ENCODE measurements at regions not wholly inside any gene's neighbourhood (a gene's known extent, or its start where the extent isn't known, plus 50 kb on each side); places are given as distances from the start of the nearest gene placed in this dataset.

DNA sequence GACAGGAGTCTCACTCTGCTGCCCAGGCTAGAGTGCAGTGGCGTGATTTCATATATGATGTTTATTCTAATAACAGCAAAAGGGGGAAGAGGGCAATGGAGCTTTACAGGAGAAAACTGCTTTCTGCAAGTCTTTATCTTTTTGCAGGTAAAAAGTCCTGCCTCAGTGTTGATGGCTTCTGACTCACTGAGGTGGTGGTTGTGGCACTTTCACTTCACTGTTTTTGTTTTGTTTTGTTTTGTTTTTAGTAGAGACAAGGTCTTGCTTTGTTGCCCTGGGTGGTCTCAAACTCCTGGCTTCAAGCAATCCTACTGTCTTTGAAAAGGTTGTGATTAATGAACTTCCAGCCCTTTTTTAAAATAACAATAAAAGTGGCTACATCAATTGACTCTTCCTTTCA is 68.0 kb upstream of the TBC1D3K start:
- no peak for TF ChIP-seq POLR2AphosphoS5 (IDR thresholded peaks at IDR 0.05; ENCODE audit: low read length)
- no peak for TF ChIP-seq SRF (IDR thresholded peaks at IDR 0.05; ENCODE audit: low read depth in 2 of 2, low read length in 2 of 2)
- TF ChIP-seq, protein P1, sequence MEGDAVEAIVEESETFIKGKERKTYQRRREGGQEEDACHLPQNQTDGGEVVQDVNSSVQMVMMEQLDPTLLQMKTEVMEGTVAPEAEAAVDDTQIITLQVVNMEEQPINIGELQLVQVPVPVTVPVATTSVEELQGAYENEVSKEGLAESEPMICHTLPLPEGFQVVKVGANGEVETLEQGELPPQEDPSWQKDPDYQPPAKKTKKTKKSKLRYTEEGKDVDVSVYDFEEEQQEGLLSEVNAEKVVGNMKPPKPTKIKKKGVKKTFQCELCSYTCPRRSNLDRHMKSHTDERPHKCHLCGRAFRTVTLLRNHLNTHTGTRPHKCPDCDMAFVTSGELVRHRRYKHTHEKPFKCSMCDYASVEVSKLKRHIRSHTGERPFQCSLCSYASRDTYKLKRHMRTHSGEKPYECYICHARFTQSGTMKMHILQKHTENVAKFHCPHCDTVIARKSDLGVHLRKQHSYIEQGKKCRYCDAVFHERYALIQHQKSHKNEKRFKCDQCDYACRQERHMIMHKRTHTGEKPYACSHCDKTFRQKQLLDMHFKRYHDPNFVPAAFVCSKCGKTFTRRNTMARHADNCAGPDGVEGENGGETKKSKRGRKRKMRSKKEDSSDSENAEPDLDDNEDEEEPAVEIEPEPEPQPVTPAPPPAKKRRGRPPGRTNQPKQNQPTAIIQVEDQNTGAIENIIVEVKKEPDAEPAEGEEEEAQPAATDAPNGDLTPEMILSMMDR (IDR thresholded peaks at IDR 0.05 in 2 of 3, conservative IDR thresholded peaks at IDR 0.05 in 1 of 3; ENCODE audit: control insufficient read depth in 2 of 3, extremely low read depth in 1 of 3, insufficient read depth in 1 of 3, low read depth in 3 of 3, low read length in 3 of 3) = no peak
- no peak for TF ChIP-seq POLR2AphosphoS2 (IDR thresholded peaks at IDR 0.05; ENCODE audit: low read depth, low read length)
- no peak for TF ChIP-seq EP300 (IDR thresholded peaks at IDR 0.05; ENCODE audit: borderline replicate concordance in 1 of 2, control insufficient read depth in 1 of 2, low read depth in 2 of 2, low read length in 2 of 2)

Data from GM12878 (cell line).